Adrenal gland (tissue), 9 donors: ENCODE measurements at regions not wholly inside any gene's neighbourhood (a gene's known extent, or its start where the extent isn't known, plus 50 kb on each side); places are given as distances from the start of the nearest gene placed in this dataset.
A peak's percentile ranks its signal among the peaks of the same experiment; 100 is the strongest.
"Not testable (repeated sequence)": the region's sequence is repeated elsewhere in the genome, so short reads cannot be mapped to it uniquely, and the experiment has no call there.

Experiments used
- DNase-seq, 7 donors: peaks; one replicate each; pipeline ENCODE4 v3.0.0-alpha.2; 2019 to 2020
- H3K27ac ChIP-seq, 5 donors: fragments of 200-600 bp; sonication (generic) in 4 of 5; 1 replicate in 3 of 5; 2 replicates in 2 of 5; pipeline versions ENCODE4 v1.5.1 to v1.8.0; 2016 to 2020; ENCODE audit warnings: mild to moderate bottlenecking in 1 of 5
- H3K27me3 ChIP-seq: fragments of 200-600 bp; 2 replicates; pipeline ENCODE4 v1.8.0; 2021
- H3K36me3 ChIP-seq, 2 donors: fragments of 200-600 bp; replicated peaks in 1 of 2; 1 replicate in 1 of 2; 2 replicates in 1 of 2; pipeline versions ENCODE4 v1.5.1 to v1.8.0; 2018 to 2022
- H3K4me1 ChIP-seq, 2 donors: fragments of 200-600 bp; replicated peaks in 1 of 2; 1 replicate in 1 of 2; 2 replicates in 1 of 2; pipeline versions ENCODE4 v1.5.1 to v1.8.0; 2018 to 2021
- H3K4me3 ChIP-seq, 4 donors: fragments of 200-600 bp; sonication (generic) in 3 of 4; one replicate each; pipeline ENCODE4 v1.5.1; 2016 to 2018
- H3K9me3 ChIP-seq, 3 donors: fragments of 200-600 bp; sonication (generic) in 1 of 3; replicated peaks in 1 of 3; 1 replicate in 2 of 3; 2 replicates in 1 of 3; pipeline versions ENCODE4 v1.5.1 to v1.8.0; 2016 to 2021
- POLR2A ChIP-seq, 2 donors: fragments of 450-650 bp; IDR thresholded peaks; one replicate each; pipeline ENCODE4 v1.6.1; 2017; ENCODE audit warnings: antibody characterized with exemption in 2 of 2, mild to moderate bottlenecking in 2 of 2, moderate library complexity in 1 of 2
- WGBS, 4 donors: extraction: QIAGEN DNeasy Blood & Tissue Kit in 2 of 4; methylation state at CpG; one replicate each; pipeline versions ENCODE4 v1.1.5 to v1.1.7; 2013 to 2017; 5-methylcytosine and 5-hydroxymethylcytosine counted together
- intact Hi-C, 2 donors: fragments of 100-400 bp; cut with DNase I; formaldehyde crosslinking; loops; one replicate each; pipeline versions ENCODE4 v1.14.1 to v1.15.0; 2022 to 2023
- TF ChIP-seq, protein P1 (sequence below), 6 experiments: fragments of 450-650 bp in 4 of 6; fragments of 200-600 bp in 2 of 6; sonication (generic) in 1 of 6; IDR thresholded peaks; 1 replicate in 5 of 6; 2 replicates in 1 of 6; pipeline versions ENCODE4 v1.5.1 to v1.8.0; 2016 to 2021; ENCODE audit warnings: antibody characterized with exemption in 6 of 6, mild to moderate bottlenecking in 2 of 6, moderate library complexity in 1 of 6
- donor health status: healthy with polysubstance abuse.
- donor health status: Bipolar disorder and iron deficiency.
- donor health status: DM: yes; HTN: yes; CAD: no.
- donor health status: DM: no; HTN: no; CAD: no.
- donor health status: DM: no; HTN: no; CAD: no.

DNA sequence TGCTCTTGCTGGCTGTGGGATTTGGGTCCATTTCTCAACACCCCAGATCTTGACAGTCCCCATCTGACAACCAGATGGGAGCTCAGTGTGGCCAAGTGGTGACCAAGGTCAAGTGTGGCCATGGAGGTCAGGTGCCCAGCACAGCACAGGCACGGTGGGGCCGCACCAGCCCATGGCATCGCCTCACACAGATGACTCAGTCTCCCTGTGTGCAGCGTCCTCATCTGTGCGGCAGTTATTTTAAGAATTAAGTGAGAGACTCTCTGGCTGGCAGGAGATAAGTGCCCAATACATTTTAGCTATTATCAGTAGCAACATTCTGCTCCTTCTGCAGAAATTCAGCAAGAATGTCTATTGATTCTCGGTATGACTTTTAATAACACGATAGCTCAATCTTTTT lies 167.2 kb downstream of the DDX1 start:
- intact Hi-C loops, result no loop called here

GRCh38 chr2:15759385-15759784 lies 167.7 kb downstream of the DDX1 start:
- no peak for DNase-seq
- H3K4me1 ChIP-seq, result no peaks in the 10 kb centered on the region
- intact Hi-C loops, result no loop called here
- H3K36me3 ChIP-seq, result no peaks in the 10 kb centered on the region
- no peak for TF ChIP-seq POLR2A (IDR thresholded peaks at IDR 0.05)
- TF ChIP-seq, protein P1, sequence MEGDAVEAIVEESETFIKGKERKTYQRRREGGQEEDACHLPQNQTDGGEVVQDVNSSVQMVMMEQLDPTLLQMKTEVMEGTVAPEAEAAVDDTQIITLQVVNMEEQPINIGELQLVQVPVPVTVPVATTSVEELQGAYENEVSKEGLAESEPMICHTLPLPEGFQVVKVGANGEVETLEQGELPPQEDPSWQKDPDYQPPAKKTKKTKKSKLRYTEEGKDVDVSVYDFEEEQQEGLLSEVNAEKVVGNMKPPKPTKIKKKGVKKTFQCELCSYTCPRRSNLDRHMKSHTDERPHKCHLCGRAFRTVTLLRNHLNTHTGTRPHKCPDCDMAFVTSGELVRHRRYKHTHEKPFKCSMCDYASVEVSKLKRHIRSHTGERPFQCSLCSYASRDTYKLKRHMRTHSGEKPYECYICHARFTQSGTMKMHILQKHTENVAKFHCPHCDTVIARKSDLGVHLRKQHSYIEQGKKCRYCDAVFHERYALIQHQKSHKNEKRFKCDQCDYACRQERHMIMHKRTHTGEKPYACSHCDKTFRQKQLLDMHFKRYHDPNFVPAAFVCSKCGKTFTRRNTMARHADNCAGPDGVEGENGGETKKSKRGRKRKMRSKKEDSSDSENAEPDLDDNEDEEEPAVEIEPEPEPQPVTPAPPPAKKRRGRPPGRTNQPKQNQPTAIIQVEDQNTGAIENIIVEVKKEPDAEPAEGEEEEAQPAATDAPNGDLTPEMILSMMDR (IDR thresholded peaks at IDR 0.05), result no peak
- 82 to 98% (median 92%) methylated on average over 1 of the region's 1 CpG for WGBS, 4 donors
- H3K4me3 ChIP-seq, result no peak overlapping the region
- H3K27me3 ChIP-seq, result no peaks in the 10 kb centered on the region
- no peaks in the 10 kb centered on the region for H3K9me3 ChIP-seq
- no peak overlapping the region for H3K27ac ChIP-seq

More for the DNA sequence above, 167.2 kb downstream of the DDX1 start:
- Histone ChIP-seq H3K27ac (no peak overlapping the region), H3K27me3 (no peaks in the 10 kb centered on the region), H3K4me1 (no peaks in the 10 kb centered on the region), H3K9me3 (no peaks in the 10 kb centered on the region), H3K36me3 (no peaks in the 10 kb centered on the region), H3K4me3 (no peak overlapping the region)
- 80 to 94% (median 83%) methylated on average over 7 of the region's 7 CpGs for WGBS, 4 donors
- DNase-seq, result peak in 1 of 7 donors; percentile 7
- TF ChIP-seq, protein P1 (IDR thresholded peaks at IDR 0.05), result no peak
- TF ChIP-seq POLR2A (IDR thresholded peaks at IDR 0.05), result no peak

DNA sequence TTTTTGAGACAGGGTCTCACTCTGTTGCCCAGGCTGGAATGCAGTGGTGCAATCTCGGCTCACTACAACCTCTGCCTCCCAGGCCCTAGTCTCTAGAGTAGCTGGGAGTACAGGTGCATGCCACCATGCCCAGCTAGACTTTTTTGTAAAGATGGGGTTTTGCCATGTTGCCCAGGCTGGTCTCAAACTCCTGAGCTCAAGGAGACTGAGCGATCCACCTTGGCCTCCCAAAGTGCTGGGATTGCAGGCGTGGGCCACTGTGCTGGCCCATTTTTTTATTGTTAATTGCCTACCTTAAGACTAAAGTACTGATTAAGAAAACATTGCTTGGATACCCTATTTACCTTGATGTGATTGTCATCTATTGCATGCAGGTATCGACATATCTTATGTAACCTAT lies 168.1 kb downstream of the DDX1 start:
- H3K4me1 ChIP-seq, H3K27me3 ChIP-seq, H3K9me3 ChIP-seq, H3K36me3 ChIP-seq, intact Hi-C loops, H3K4me3 ChIP-seq, H3K27ac ChIP-seq: not testable (repeated sequence)
- peak in 1 of 7 donors; percentile 18 for DNase-seq
- 67 to 96% (median 80%) methylated on average over 4 of the region's 4 CpGs for WGBS, 4 donors

DNA sequence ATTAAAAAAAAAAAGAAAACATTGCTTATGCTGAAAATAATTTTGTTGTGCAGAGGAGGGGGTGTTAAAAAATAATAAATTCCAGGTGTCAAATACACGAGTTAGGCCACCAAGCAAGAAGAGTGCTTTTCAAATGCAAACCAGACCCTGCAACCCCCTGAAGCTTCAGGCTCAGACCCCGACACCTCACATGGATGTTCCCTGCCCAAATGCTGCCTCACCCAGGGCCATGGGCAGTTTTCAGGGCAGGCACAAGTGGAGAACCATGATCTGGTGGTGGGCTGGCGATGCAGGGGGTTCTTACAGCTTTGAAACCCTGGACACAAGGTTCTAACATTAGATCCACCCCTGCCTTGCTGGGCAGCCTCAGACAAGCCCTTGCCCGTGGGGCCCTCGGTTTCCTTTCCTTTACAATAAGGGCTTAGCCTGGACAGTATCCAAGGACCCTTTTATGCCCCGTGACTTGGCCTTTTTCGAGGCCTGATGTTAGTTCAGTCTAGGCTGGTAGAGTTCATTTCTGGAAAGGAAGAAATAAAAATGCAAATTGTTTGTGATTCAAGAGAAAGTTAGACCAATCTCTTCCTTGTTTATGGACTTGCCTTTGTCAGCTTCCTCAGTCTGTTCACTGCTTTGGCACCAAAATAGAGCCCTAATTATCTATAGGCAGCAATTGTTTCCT lies 168.7 kb downstream of the DDX1 start:
- TF ChIP-seq POLR2A (IDR thresholded peaks at IDR 0.05), result no peak
- TF ChIP-seq, protein P1 (IDR thresholded peaks at IDR 0.05), result no peak
- no peaks in the 10 kb centered on the region for H3K27me3 ChIP-seq
- no peaks in the 10 kb centered on the region for H3K9me3 ChIP-seq
- 63 to 74% (median 68%) methylated on average over 7 of the region's 7 CpGs for WGBS, 4 donors
- no peaks in the 10 kb centered on the region for H3K36me3 ChIP-seq
- peak in 1 of 7 donors; percentile 42 for DNase-seq
- no peak overlapping the region for H3K4me3 ChIP-seq
- intact Hi-C loops, result no loop called here
- H3K27ac ChIP-seq, result no peak overlapping the region
- no peaks in the 10 kb centered on the region for H3K4me1 ChIP-seq

GRCh38 chr2:15761056-15761455 lies 169.4 kb downstream of the DDX1 start:
- 74 to 84% (median 80%) methylated on average over 6 of the region's 6 CpGs for WGBS, 4 donors
- no peak overlapping the region for H3K4me3 ChIP-seq
- peak in 1 of 7 donors; percentile 17 for DNase-seq
- intact Hi-C loops, result no loop called here
- no peaks in the 10 kb centered on the region for H3K4me1 ChIP-seq
- no peaks in the 10 kb centered on the region for H3K27me3 ChIP-seq
- no peaks in the 10 kb centered on the region for H3K36me3 ChIP-seq
- TF ChIP-seq, protein P1 (IDR thresholded peaks at IDR 0.05), result no peak
- no peak for TF ChIP-seq POLR2A (IDR thresholded peaks at IDR 0.05)
- no peak overlapping the region for H3K27ac ChIP-seq
- no peaks in the 10 kb centered on the region for H3K9me3 ChIP-seq
